Stimulated activated CD8-positive, alpha-beta memory T cell treated with anti-CD3 and anti-CD28 coated beads, Interleukin-2, amount 100 ng/mL, for 48 hours (primary cell): ENCODE measurements at regions not wholly inside any gene's neighbourhood (a gene's known extent, or its start where the extent isn't known, plus 50 kb on each side); places are given as distances from the start of the nearest gene placed in this dataset.
"Not testable (repeated sequence)": the region's sequence is repeated elsewhere in the genome, so short reads cannot be mapped to it uniquely, and the experiment has no call there.

Source experiments
- DNase-seq, 2 donors: peaks; one replicate each; pipeline ENCODE4 v3.0.0-alpha.2; 2020; ENCODE audit warnings: low read depth in 2 of 2

DNA sequence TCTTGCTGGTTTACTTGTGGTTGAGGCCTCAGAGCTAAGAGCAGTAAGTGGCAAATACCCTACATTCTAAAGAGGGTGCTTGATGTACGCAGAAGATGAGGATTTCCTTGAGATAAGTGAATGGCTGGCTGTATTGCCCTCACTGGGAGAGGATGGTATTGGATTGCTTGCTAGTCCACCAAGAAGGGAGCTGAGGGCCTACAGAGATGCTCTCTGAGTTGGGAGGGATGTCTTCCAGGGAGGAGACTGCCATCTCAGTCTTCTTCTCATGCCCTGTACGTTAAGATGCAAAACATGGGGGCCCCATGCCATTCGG, 669.1 kb downstream of the UTRN start:
- DNase-seq, result no peak

DNA sequence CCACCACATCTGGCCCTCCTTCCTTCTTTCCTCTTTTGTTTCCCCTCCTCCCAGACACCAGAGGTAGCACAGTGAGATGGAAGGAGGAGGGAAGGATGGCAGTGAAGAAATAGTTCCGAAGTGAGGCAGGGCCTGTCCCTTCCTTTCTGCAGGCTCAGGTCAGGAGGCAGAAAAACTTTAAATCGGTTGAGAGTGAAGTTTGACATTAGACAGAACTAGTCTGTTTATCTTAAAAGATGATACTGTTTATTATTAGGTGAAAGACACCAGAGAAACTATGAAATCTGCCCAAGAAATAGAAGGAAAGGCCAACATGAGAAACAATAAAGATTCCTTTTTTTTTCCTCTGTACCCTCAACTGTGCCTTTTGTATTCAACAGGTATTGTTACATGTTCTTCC, 670.3 kb downstream of the UTRN start:
- DNase-seq, result no peak

DNA sequence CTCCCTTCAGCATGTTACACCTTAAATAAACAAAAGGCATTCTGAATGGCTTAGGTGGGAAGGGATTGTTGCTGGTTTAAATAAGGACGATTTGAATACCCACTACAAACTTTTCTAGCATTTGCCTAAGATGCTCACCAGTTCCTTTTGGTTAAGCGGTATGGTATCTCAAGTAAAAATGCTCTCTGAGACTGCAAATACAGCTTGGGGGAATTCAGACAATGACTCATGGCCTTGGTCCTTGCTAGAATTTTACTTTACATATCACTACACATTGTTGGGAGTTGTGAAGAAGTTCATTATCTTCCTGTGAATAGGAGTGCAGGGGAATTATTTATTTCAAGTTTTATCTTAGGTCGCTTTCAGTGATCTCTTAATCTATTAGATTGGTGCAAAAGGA, 670.7 kb downstream of the UTRN start:
- DNase-seq, result no peak

DNA sequence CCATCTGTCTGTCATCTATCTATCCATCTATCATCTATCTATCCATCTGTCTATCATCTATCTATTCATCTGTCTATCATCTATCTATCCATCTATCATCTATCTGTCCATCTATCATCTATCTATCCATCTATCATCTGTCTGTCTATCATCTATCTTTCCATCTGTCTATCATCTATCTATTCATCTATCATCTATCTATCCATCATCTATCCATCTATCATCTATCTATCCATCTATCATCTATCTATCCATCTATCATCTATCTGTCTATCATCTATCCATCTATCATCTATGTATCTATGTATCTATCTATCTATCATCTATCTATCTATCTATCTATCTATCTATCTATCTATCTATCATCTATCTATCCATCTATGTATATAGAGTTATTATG, 671.6 kb downstream of the UTRN start:
- not testable (repeated sequence) for DNase-seq

DNA sequence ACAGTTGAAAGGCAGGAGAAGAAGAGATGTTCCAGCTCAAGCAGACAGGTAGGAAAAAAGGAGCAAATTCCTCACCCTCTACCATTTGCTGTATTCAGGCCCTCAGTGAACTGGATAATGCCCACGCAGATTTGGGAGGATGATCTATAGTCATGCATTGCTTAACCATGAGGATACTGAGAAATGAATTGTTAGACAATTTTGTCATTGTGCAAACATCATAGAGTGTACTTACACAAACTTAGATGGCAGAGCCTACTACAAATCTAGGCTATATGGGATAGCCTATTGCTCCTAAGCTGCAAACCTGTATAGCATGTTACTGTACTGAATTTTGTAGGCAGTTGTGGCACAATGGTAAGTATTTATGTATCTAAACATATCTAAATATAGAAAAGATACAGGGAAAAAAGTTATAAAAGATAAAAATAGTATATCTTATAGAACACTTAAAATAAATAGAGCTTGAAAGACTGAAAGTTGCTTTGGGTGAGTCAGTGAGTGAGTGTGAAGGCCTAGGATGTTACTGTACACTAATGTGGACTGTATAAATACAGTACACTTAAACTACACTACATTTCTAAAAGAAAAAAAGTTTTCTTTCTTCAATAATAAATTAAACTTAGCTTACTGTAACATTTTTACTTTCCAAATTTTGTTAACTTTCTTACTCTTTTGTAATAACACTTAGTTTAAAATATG, 672.3 kb downstream of the UTRN start:
- DNase-seq, result no peak

DNA sequence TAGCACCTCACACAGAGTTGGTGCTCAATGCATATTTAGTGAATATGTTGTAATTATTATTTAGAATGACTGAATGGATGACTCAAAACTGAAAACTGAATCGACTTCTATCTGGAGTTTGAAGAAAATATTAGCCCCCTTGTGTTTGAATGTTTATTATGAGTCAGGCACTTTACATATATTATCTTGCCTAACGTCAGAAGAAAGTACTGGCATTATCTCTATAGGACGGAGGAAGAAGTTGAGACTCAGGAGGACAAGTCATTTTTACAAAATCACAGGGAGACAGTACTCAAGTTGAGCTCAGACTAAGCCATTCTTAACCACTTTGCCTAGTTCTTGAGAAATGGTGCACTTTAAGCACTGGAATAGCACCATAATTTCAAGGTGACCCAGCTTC, 684.0 kb downstream of the UTRN start:
- no peak for DNase-seq

DNA sequence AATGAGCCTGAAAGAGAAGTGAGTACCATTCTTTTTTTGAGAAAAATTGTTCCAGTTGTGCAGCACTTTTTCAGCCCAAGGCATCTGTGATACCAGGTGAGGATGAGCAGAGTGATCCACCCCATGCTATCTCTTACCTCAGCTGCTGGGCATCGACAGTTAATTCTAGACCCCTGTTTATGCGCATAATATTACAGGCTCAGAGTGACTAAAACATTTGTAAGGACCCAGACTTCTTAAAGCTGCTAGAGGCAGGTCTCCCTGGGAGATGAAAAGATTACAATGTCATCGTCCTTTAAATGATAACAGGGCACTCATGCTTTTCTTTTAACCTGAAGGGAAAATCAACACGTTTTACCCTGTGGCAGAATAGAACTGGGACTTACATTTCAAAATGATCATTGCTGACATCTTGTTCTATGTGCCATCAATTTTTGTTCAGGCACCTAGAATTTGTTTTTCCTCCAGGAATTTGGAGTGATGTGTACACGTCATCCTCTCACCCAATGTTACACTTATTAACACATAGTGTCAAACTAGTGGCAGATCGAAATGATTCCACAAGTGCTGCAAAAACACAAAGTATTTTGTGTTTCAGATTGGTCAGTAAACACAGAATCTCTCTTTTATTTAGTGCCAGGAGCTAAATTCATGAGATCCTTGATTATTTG, 684.6 kb downstream of the UTRN start:
- no peak for DNase-seq

DNA sequence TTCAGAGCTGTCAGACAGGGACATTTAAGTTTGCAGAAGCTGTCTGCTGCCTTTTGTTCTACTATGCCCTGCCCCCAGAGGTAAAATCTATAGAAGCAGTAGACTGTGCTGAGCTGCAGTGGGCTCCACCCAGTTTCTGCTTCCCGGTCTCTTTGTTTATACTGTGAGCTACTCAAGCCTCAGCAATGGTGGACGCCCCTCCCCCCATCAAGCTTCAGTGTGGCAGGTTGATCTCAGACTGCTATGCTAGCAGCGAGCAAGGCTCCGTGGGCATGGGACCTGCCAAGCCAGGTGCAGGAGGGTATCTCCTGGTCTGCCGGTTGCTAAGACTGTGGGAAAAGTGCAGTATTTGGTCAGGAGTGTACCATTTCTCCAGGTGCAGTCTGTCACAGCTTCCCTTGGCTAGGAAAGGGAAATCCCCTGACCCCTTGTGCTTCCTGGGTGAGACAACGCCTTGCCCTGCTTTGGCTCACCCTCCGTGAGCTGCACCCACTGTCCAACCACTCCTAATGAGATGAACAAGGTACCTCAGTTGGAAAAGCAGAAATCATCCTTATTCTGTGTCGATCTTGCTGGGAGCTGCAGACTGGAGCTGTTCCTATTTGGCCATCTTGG, 692.2 kb downstream of the UTRN start:
- DNase-seq, result not testable (repeated sequence)

DNA sequence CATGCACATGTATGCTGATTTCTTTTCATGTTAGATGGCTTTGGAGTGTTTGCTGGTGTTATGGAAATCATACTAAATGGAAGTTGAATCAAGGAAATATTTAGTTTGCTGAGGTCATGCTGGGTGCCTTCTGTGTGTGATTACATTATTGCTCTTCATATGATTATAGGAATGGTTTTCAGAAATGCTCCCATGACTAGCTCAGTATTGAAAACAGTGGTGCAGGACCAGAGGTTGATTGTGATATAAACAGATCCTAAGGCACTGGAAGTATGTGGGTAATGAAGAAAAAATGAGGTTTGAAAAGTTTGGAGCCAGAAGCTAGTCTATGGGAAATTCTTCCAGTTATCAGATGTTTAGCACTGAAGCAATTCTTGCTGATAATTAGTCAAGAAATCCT, 693.1 kb downstream of the UTRN start:
- no peak for DNase-seq

DNA sequence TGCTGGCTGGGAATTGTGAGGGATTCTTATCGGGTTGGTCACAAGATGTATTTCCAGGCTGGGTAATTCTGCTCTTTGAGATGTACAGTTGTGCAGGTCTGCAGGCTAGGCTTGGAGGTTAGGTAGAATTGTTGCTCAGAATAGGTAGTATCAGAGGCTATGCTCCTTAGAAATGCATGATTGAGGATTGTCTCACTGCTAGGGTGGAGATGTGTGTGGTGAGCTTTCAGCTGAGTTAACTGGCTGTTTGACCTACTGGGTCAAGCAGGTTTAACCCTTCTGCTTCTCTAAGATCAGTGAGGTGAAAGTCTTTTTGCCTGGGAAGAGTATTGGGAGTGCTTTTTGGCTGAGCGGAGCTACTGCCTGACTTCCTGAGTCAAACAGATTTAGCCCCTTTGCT, 701.1 kb downstream of the UTRN start:
- DNase-seq, result no peak

DNA sequence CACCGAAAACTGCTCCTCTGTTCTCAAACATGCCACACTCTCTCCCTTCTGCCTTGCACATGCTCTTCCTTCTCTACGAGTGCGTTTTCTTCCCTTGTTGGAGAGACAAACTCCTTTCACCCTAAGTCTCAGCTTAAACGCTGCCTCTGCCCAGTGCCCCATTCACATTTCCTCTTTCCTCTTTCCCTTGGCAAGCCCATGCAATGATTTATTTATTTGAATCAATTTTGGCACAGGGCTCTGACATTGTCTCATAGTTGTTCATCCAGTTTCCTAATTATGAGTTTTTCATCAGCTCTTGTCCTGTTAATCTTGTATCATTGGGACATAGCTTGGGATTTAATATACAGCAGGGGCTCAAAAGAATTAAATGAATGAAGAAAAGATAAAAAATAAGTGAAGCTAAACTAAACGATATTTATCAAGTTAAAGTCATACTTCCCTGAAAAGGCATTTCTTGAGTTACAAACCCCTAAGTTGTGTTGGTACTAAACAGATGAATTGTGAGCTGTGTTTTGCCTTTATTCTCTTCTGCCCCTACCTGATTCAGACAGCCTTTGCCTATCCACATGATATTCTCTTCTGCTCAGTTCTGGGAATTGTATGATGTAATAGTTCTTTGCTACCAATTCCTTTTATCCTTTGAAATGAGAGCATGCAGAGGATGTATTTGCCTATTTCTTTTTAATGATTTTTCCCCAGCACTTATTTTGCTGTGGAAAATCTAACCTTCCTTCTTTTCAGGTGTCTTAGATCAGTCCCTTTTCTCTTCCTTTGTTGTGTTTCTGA, 704.4 kb downstream of the UTRN start:
- no peak for DNase-seq

DNA sequence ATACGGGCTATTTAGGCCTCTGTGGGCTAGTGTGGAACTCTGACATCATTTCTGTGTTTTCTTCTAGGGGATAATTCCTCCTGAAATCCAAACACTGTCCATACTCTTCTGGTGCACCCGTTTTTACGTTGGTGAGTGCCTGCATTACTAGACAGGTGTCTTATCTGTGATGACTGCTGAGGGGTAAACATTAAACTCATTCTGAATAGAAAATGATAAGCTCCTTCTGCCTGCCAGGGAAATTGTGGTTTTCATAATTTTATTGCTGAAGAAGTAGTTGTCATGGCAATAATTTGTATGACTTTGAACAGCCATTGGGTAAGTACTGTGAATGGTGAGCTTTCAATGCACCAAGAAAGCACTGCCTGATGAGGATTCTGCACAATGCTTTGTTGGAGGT, 705.6 kb downstream of the UTRN start:
- no peak for DNase-seq

DNA sequence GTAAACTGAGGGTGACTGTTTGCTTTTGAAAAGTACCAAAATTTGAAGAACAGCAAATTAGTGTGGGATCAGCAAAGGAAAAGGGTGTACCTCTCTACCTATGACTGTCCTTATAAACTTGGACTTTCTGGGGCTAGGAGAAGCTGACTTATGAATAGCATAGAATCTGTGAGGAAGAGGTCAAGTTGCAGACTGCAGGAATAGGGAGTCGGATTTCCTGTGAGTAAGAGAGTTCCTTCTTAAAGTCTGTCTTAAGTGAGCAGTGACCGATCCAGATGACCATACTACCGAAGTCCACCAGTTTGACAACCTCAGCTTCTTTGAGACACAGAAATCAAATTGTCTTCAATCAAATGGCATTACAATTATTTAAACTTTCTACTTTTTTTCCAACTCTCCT, 708.7 kb downstream of the UTRN start:
- DNase-seq, result no peak

DNA sequence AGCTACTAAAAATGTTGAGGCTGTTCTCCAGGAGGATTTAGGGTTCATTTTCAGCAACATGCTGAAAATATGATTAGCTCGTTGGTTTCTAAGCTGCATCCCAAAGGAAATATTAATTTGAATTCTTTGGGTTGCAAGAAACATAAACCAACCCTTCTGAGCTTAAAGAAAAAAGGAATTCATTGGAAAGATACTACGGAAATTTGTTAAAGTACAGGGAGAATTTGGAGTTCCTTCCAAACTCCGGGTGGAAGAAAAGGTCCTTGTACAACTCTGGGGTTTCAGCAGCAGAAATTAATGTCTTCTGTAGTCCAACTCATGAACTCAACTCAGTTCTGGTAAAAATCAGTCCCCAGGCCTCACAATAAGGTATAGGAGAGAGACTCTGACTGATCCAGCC, 712.9 kb downstream of the UTRN start:
- DNase-seq, result no peak

DNA sequence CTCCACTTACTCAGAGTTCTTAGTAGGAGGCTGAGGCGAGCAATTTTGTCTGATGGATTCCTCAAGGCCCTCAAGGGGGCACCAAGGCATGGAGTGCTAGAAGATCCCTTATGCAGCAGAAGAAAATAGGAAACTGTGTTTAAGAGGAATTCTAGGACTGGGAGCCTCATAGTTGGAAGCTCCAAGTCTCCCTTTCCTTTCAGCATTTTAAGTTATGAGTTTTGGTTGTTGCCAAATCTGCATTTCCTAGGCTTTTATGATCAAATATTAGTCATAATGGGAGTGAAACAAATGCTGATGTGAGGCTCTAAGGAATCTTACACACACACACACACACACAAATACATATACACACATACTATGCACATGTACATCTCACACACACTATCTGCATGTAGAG, 714.0 kb downstream of the UTRN start:
- no peak for DNase-seq

DNA sequence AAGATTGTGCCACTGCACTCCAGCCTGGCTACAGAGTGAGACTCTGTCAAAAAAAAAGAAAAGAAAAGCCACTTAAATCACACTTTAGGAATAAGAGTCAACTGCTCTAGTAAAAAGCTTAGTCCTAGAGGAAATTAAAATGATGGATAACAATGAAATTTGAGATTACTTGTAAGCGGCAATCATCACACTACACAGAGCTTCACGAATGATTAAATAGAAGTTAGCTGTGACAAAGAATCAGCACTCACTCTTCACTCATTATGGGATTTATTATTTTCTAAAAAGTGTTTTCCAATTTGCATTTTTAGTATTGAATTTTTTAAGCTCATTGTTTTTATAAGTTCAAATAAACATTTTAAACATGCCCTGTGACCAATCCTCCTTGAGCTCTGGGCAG, 718.0 kb downstream of the UTRN start:
- DNase-seq, result no peak

DNA sequence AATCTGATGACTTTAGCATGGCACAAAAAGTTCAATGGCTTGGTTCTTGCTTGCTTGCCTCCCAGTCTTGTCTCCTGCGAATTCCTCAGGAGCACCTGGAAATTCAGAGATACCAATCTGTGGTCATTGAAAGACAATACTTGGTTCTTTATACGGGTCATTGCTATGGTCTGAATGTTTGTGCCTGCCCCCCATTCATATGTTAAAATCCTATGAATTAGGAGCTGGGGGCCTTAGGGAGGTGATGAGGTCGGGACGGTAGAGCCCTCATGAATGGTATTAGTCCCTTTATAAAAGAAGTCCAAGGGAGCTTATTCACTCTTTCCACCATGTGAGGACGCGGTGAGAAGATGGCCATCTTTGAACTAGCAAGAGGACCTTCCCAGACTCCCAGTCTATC, 721.8 kb downstream of the UTRN start:
- DNase-seq, result no peak

DNA sequence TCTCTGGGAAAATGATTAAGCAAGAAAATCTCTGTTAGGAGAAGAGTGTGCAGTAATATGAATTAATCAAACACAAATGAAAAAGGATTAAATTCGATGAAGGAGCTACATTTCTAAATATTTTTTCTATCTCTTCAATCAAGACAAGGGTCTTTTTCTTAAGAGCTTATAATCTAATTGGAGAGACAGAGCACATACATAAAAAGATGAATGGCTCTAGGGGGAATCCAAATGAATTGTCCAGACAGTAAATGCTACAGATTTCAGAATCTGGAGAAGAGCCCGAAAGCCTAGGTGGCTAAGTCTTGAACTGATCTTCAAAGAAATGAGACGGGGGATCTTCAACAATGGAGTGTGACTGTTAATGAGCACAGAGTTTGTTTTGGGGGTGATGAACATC, 723.6 kb downstream of the UTRN start:
- no peak for DNase-seq

DNA sequence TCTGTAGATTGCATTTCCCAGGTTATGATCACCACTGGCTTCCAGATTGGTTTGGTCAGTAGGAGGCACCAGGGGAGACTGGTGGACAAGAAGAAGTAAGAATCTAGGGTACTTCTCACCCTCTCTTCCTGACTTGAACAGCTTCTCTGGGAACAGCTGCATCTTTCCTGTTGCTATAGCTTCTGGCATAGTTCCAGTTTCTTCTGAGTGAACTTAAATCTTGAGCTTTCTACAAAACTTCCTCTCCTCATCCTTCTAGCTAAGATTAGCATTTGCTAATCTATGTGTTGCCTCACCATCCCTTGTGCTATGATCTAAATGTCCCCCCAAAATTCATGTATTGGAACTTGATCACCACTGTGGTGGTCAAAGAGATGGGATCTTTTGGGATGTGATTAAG, 724.6 kb downstream of the UTRN start:
- DNase-seq, result no peak

DNA sequence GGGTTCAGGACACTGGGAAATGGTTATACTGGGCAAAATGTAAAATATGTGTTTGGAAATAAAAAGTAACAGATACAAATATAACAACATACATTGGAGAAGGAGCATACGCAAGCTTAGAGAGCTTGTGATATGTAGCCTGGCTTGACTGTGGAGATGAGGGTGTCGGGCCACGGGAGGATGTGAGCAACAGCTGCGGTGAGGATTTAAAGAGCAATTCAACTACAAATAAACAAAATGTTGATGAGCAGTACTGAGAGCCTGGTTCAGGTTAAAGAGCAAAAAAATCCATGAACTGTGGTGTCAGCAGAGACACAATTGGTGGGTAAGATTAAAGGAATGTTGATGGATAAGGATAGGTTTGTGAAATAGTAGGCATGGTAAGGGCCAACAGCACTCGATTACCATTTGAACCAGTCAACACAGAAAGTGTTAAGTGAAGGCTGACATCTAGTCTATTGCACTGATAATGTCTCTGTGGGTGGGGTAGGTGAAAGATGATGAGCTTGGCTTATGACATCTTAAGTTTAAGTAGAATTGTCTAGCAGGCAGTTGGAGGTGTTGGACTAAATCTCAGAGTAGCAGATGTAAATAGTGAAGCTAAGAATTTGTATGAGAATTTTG, 723.2 kb downstream of the EPM2A start:
- DNase-seq, result no peak

DNA sequence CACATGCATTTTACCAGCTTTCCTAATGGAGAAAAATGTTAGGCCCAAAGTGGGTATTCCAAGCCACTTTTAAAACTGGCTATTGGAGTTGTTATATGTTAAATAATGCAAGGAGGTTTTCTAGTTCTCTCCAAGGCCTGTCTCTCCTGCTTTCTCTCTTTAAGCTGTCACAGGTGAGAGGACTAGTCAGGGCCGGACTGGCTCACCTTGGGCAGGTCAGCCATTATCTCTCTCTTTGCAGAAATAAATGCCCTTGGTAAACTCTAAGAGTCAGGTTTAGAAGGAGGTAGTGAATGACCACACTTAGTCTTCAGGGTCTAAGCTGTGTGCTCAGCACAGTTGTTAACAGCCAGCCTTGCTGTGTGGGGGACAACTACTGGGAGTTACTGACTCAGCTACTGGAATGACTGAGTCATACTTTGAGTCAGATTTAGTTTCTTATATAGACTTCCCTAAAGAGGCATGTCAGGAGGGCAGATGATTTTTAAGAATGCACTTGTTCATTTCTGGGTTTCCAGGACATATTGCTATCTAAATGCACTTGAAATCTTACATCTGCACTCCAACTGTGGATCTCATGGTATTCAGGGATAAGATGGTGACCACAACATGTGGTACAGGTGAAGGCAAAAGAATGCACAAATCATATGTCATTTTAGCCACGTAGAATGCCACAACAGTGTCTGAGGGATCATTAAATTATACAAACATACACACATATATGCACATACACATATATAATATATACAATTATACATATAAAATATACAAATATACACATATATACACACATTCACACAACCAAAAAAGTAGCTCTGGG, 719.4 kb downstream of the EPM2A start:
- DNase-seq, result peak; percentile 8 to 15
